COR-L47 (cell line): ENCODE measurements at regions not wholly inside any gene's neighbourhood (a gene's known extent, or its start where the extent isn't known, plus 50 kb on each side); places are given as distances from the start of the nearest gene placed in this dataset.

Experiments used
- DNase-seq: peaks from one replicate; lab custom pipeline; 2025; lab: John Stamatoyannopoulos, UW

DNA sequence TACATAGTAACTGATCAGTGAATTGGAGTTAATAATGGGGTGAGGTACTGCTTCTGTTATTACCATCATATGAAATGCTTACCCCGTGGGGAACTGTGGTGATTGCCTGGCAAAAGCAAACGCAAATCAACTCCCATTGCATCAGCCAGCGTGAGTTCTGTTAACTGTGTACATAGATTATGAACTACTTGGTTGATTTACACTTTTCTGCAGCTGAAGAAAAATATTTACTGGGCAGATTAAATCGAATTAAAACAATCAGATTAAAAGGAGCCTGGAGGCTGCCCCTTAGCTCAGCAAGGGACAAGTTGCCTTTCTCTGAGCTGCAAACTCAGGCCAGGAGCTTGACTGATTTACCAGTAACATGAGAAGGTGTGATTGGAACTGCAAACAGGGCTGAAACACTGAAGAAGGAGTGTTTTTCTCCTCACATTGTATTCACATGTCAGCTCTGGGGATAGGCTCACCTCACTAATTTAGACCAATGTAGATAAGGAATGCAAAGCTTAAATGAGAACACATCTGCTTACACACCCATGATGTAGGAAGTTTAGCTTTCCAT lies 220.1 kb downstream of the OSR1 start:
- no peak for DNase-seq

DNA sequence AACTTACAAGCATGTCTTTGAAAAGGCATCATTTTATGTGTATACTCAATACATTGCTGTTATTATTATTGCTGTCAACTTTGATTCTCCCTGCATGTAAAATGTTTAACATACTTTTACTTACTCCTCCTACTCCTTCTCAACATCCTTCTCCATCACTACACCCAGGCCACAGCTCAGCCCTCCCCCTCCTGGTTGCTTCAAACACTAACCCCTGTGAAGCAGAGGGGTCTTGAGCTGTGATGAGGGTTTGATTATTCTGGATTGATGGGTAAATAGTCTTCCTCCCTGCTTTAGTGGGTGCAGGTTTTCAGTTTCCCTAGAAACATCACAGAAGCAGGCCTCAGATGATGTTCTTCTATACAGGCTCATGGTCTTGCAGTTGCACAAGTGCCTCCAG lies 221.0 kb downstream of the OSR1 start:
- DNase-seq: no peak

- DNase-seq: no peak
Measured at GRCh38 chr2:19132967-19133366, 225.5 kb downstream of the OSR1 start.

GRCh38 chr2:19131871-19132270 lies 226.6 kb downstream of the OSR1 start:
- no peak for DNase-seq

DNA sequence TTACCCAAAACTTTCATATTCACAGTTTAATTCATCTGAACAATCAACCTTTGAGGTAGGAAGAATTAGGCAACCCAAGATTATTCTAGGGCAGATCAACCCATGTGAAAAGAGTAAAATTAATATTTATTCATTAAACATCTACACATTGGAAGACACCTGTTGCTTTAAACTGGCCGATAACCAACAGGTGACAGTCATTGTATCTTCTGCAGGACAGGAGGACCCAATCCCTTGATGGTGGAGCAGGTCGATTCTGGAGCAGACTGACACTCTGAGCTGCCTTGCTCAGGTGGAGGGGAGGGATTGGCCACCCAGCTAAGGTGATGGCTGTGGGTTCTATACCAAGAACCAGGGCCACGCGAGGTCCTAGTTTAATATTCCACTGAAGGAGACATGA lies 230.3 kb downstream of the OSR1 start:
- no peak for DNase-seq

GRCh38 chr2:19127616-19128015 lies 230.8 kb downstream of the OSR1 start:
- DNase-seq: no peak

DNA sequence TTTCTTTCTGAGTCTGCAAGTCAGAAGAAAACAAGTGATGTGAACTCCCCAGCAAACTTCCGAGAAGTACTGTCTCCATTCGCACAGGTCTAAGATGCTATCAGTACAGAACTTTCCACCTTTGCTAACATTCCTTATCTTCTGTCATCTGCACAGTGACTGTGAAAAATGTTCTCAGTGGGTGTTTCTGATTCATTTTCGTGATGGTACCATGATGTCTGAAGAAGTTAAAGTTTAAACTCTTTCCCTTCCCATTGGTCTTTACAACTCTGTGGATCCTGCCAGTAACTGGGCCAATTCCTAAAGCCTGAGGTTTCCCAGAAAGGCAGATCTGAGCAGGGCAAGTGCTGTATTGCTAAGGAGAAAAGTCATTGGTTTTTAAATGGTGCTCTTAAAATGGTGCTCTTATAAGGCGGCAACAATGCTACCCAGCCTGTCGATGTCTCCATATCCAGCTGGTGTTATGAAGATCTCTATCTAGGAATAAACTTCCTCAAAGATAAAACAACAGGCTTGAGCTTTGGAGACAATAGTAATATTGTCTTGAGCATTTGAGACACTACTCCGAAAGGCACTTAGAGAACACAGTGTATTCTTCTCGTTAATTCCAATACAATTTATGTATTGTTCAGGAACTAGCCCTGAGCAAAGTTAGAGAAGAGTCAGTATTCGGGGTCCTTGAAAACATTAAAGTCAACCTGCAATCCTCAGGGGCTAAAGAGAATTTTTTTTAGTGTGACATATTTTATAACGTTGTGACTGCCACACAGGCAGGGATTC lies 232.3 kb downstream of the OSR1 start:
- DNase-seq: no peak

DNA sequence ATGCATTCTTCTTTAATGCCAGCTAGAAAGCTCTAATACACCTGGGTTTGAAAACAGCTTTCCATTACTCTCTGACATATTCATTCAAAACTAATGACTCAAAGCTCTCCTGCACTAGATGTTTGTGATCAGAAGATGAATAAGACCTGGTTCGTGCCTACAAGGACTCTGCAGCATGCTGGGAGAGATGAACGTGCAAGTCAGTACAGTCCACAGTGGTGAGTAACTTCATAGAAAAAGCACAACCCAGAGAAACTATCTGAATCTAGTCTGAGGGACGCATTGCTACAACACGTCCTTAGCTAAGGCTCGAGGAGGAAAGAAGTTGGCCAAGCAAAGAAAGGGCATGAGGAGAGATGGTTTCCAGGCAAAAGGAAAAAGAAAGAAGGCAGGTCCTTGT lies 234.3 kb downstream of the OSR1 start:
- no peak for DNase-seq

- DNase-seq: no peak
Measured at GRCh38 chr2:19123556-19123955, 234.9 kb downstream of the OSR1 start.

GRCh38 chr2:19122220-19122619 lies 236.2 kb downstream of the OSR1 start:
- no peak for DNase-seq

DNA sequence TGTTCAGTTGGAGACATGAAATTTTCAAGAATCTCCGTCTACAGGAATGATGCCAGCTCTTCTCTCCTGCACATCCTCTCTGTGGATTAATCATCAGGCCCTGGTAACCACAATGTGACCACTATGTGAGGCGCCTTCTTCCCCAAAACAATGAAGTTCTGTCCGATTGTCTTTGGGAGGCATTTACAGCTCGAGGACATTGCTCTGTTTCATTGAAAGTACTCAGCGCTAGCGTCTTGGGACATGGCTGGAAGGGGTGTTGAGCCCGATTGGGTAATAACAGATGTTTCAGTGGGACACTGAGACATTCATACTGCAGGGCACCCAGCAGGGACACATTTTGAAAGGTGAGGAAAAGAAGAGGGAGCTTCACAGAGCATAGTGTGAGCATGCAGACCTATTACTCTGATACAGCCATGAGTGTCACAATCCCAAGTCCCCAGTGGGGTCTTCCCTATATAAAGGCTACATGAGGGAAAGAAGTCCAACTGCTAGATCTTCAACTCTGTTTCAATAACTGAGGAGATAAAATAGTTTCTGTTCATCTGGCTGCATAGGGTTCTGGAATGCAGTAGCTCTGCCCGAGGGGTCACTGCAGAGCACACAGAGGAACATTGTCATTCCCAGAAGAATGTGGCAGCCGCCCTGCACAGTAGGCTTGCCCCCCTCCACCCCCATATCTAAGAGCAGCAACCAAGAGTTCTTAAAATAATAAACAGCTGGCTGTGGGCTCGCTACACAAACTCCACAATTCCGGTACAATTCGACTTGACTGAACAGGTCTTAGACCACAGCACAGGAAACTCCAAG lies 237.3 kb downstream of the OSR1 start:
- DNase-seq: no peak

DNA sequence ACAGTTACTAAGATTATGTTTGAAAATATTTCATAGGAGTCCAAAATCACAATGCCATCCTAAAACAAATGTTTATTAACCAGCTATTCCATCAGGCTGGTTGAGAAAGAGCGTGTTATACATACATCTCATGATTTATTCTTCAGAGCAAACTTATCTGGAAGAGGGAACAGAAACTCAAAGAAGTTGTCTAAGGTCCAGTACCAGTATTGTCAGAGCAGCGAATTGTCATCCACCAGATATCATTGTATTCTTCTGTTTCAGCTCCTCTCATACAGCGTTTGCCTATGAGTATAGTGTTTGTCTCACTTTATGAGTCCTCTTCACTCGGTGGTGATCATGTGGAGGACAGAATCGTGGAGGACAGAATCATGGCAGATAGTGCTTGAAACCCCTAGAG lies 238.2 kb downstream of the OSR1 start:
- no peak for DNase-seq

DNA sequence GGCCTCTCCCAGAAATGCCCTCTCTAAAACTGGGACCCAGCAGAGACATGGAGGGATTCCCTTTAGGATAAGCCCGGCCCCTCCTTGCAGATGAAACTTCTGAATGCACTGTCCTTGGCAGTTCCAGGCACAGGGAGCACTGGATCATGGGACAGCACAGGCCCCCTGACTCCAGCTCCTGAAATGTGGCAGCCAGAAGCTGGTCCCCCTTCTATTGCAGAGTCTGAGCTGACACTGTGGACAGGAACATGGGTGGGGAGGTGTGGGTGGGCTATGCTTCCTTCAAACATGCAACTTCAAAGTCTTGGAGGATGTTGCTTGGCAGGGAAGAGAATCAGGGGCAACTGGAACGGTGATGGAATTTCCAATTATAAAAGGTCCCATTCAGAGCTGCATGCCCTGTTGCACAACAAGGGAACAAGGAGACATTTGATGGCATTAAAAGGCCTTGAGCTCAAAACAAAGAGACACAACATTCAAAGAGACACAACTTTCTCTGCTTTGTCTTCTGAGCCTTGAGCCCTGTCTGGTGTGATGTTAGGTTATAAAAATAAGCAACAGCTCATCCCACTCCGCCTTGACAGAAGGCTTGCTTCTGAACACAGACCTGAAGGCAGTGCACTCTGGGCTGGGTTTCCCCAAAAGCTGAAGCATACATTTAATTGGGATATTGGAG lies 239.0 kb downstream of the OSR1 start:
- DNase-seq: no peak

DNA sequence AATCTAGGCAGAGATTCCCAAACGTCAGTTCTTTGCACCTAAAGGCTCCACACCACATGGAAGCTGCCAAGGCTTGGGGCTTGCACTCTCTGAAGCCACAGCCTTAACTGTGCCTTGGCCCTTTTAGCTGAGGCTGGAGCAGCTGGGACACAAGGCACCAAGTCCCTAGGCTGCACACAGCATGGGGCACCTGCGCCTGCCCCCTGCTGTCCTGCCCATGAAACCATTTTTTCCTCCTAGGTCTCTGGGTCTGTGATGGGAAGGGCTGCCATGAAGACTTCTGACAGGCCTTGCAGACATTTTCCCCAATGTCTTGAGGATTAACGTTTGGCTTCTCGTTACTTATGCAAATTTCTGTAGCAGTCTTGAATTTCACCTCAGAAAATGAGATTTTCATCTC lies 241.5 kb downstream of the OSR1 start:
- no peak for DNase-seq

- no peak for DNase-seq
Measured at GRCh38 chr2:19114754-19115231, 243.6 kb downstream of the OSR1 start.

DNA sequence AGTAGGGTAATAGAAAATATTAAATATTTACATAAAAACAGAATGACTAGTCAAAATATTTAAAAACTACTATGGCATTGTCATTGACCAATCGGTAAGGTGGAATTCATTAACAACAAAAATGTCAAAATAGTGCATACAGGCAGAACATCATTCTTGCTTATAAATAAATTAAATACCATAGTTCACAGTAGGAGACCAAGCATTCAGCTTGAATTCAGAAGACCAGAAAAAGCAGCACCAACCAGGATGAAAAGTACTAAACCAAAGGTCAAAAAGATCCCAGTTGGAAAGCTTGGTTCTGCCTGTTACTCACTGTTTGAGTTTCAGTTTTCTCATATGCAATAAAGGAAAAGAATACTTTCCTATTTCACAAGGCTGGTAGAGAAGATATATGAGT lies 244.3 kb downstream of the OSR1 start:
- no peak for DNase-seq

- no peak for DNase-seq
Measured at GRCh38 chr2:19111354-19111753, 247.1 kb downstream of the OSR1 start.

DNA sequence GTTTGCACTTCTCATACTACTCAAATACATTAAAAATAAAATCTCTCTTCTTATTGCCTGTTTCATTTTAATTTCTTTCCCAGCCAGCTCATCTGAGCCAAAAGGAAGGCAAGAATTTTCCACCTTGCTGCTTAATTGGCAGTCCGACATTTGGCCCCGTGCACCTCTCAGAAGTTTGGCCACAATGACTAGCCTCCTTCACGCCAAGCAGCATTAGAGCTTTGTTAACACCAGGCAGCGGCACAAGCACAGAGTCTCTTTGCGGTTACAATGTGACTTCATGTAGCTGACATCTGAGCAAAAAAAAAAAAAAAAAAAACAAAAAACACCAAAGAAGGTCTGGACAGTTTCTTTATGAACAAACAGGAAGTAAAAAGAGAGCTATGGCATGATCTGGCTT lies 248.9 kb downstream of the OSR1 start:
- DNase-seq: no peak

DNA sequence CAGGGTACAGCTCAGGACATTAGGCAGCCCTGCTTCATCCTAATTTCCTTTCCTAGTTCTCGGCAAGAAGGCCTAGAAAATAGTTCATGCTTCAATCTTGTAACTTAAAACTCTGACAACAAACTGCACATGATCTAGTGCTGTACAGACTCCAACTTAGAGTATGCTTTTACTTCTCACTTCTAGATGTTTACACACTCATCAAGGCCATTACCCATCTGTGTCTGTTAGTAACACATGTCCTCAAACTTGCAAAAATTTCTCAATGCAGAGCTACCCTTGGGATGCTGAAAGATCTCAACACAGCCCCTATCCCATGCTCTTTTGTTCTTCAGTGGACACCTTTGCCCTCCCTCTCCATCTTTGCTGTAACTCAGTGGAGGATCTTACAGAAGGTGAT lies 252.0 kb downstream of the OSR1 start:
- DNase-seq: no peak

DNA sequence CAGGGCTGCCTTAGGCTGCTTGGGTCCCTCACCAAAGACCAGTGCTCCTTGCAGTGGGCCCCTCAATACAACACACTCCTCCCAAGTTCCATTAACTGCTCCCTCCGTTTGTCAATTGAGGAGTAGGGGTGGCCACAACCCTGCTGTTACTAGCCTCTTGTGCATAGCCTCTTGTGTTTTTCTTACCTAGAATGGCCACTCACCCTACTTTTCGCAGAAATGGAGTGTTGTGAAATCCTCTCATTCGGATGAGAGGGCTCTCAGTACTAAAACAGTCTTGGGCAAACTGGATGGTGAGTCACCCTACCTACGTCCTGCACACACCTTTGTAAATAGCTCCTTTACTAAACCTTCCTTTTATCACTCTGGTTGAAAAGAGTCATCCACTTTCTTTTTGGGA lies 253.9 kb downstream of the OSR1 start:
- DNase-seq: no peak

GRCh38 chr2:19102696-19103423 lies 255.6 kb downstream of the OSR1 start:
- DNase-seq: no peak

- DNase-seq: no peak
Measured at GRCh38 chr2:19101968-19102367, 256.5 kb downstream of the OSR1 start.
